ENCODE measurements at regions not wholly inside any gene's neighbourhood (a gene's known extent, or its start where the extent isn't known, plus 50 kb on each side); places are given as distances from the start of the nearest gene placed in this dataset.
"Not testable (repeated sequence)": the region's sequence is repeated elsewhere in the genome, so short reads cannot be mapped to it uniquely, and the experiment has no call there.

GRCh38 chr4:78660559-78660958 is 109.0 kb downstream of the ANXA3 start:
- H3K4me1 Mint-ChIP-seq (ENCODE audit: low read depth), result peaks cover 56% of the 10 kb centered on the region
- no peak overlapping the region for H3K4me3 Mint-ChIP-seq
- H3K27me3 Mint-ChIP-seq, result no peaks in the 10 kb centered on the region
- H3K9me3 Mint-ChIP-seq, result no peaks in the 10 kb centered on the region
- no peak for DNase-seq
- no peak overlapping the region for H3K27ac Mint-ChIP-seq
- no peaks in the 10 kb centered on the region for H3K36me3 Mint-ChIP-seq (ENCODE audit: low read depth)

GRCh38 chr4:78661086-78661690 is 109.6 kb downstream of the ANXA3 start:
- no peak overlapping the region for H3K4me3 Mint-ChIP-seq
- H3K27me3 Mint-ChIP-seq, result no peaks in the 10 kb centered on the region
- H3K27ac Mint-ChIP-seq, result no peak overlapping the region
- DNase-seq, result no peak
- H3K4me1 Mint-ChIP-seq (ENCODE audit: low read depth), result peaks cover 53% of the 10 kb centered on the region
- no peaks in the 10 kb centered on the region for H3K36me3 Mint-ChIP-seq (ENCODE audit: low read depth)
- H3K9me3 Mint-ChIP-seq, result no peaks in the 10 kb centered on the region

- DNase-seq, result no peak
- Mint-ChIP-seq H3K27me3 (no peaks in the 10 kb centered on the region), H3K4me3 (no peak overlapping the region), H3K9me3 (no peaks in the 10 kb centered on the region), H3K36me3 (ENCODE audit: low read depth) (no peaks in the 10 kb centered on the region), H3K4me1 (ENCODE audit: low read depth) (peaks cover 50% of the 10 kb centered on the region), H3K27ac (no peak overlapping the region)
These were observed 110.5 kb downstream of the ANXA3 start for GRCh38 chr4:78661921-78662521.

- H3K9me3 Mint-ChIP-seq, result no peaks in the 10 kb centered on the region
- no peaks in the 10 kb centered on the region for H3K36me3 Mint-ChIP-seq (ENCODE audit: low read depth)
- no peak overlapping the region for H3K4me3 Mint-ChIP-seq
- H3K27me3 Mint-ChIP-seq, result no peaks in the 10 kb centered on the region
- H3K27ac Mint-ChIP-seq, result no peak overlapping the region
- peaks cover 48% of the 10 kb centered on the region for H3K4me1 Mint-ChIP-seq (ENCODE audit: low read depth)
- no peak for DNase-seq
These were observed 111.1 kb downstream of the ANXA3 start for GRCh38 chr4:78662658-78663057.

GRCh38 chr4:78664296-78664695 is 111.9 kb upstream of the BMP2K start:
- H3K4me3 Mint-ChIP-seq; H3K27ac Mint-ChIP-seq; H3K9me3 Mint-ChIP-seq; H3K36me3 Mint-ChIP-seq (ENCODE audit: low read depth); DNase-seq; H3K27me3 Mint-ChIP-seq: not testable (repeated sequence)
- peaks cover 37% of the 10 kb centered on the region for H3K4me1 Mint-ChIP-seq (ENCODE audit: low read depth)

- no peaks in the 10 kb centered on the region for H3K36me3 Mint-ChIP-seq (ENCODE audit: low read depth)
- H3K27me3 Mint-ChIP-seq, result no peaks in the 10 kb centered on the region
- H3K4me3 Mint-ChIP-seq, result no peak overlapping the region
- H3K4me1 Mint-ChIP-seq (ENCODE audit: low read depth), result peaks cover 37% of the 10 kb centered on the region
- no peaks in the 10 kb centered on the region for H3K9me3 Mint-ChIP-seq
- no peak overlapping the region for H3K27ac Mint-ChIP-seq
- no peak for DNase-seq
These were observed 110.9 kb upstream of the BMP2K start for GRCh38 chr4:78665216-78665770.

GRCh38 chr4:78666830-78667258 is 109.3 kb upstream of the BMP2K start:
- Mint-ChIP-seq H3K27me3 (no peaks in the 10 kb centered on the region), H3K4me1 (ENCODE audit: low read depth) (peaks cover 29% of the 10 kb centered on the region), H3K9me3 (no peaks in the 10 kb centered on the region), H3K36me3 (ENCODE audit: low read depth) (no peaks in the 10 kb centered on the region), H3K4me3 (no peak overlapping the region), H3K27ac (no peak overlapping the region)
- DNase-seq, result no peak

GRCh38 chr4:78667325-78667724 is 108.8 kb upstream of the BMP2K start:
- Mint-ChIP-seq H3K4me3 (no peak overlapping the region), H3K9me3 (no peaks in the 10 kb centered on the region), H3K36me3 (ENCODE audit: low read depth) (no peaks in the 10 kb centered on the region), H3K27ac (no peak overlapping the region), H3K27me3 (no peaks in the 10 kb centered on the region), H3K4me1 (ENCODE audit: low read depth) (peaks cover 24% of the 10 kb centered on the region)
- DNase-seq, result no peak

- Mint-ChIP-seq H3K27me3 (no peaks in the 10 kb centered on the region), H3K36me3 (ENCODE audit: low read depth) (no peaks in the 10 kb centered on the region), H3K4me3 (no peak overlapping the region), H3K9me3 (no peaks in the 10 kb centered on the region), H3K4me1 (ENCODE audit: low read depth) (peaks cover 23% of the 10 kb centered on the region), H3K27ac (no peak overlapping the region)
- DNase-seq, result no peak
These were observed 108.4 kb upstream of the BMP2K start for GRCh38 chr4:78667764-78668163.

GRCh38 chr4:78669453-78669852 is 106.7 kb upstream of the BMP2K start:
- no peak overlapping the region for H3K27ac Mint-ChIP-seq
- H3K9me3 Mint-ChIP-seq, result no peaks in the 10 kb centered on the region
- H3K4me3 Mint-ChIP-seq, result no peak overlapping the region
- no peaks in the 10 kb centered on the region for H3K27me3 Mint-ChIP-seq
- H3K4me1 Mint-ChIP-seq (ENCODE audit: low read depth), result peaks cover 17% of the 10 kb centered on the region
- H3K36me3 Mint-ChIP-seq (ENCODE audit: low read depth), result no peaks in the 10 kb centered on the region
- DNase-seq, result no peak

- no peak for DNase-seq
These were observed 104.0 kb upstream of the BMP2K start for GRCh38 chr4:78671903-78672815.

GRCh38 chr4:78673337-78673736 is 102.8 kb upstream of the BMP2K start:
- H3K9me3 Mint-ChIP-seq, result no peaks in the 10 kb centered on the region
- no peak overlapping the region for H3K4me3 Mint-ChIP-seq
- H3K36me3 Mint-ChIP-seq (ENCODE audit: low read depth), result no peaks in the 10 kb centered on the region
- no peak for DNase-seq
- H3K4me1 Mint-ChIP-seq (ENCODE audit: low read depth), result no peaks in the 10 kb centered on the region
- H3K27me3 Mint-ChIP-seq, result no peaks in the 10 kb centered on the region
- H3K27ac Mint-ChIP-seq, result no peak overlapping the region

More at GRCh38 chr4:78671903-78672815, 104.0 kb upstream of the BMP2K start:
- H3K4me3 Mint-ChIP-seq, result no peak overlapping the region
- no peaks in the 10 kb centered on the region for H3K27me3 Mint-ChIP-seq
- no peaks in the 10 kb centered on the region for H3K9me3 Mint-ChIP-seq
- no peak overlapping the region for H3K27ac Mint-ChIP-seq
- no peaks in the 10 kb centered on the region for H3K36me3 Mint-ChIP-seq (ENCODE audit: low read depth)
- peaks cover 10% of the 10 kb centered on the region for H3K4me1 Mint-ChIP-seq (ENCODE audit: low read depth)

- Mint-ChIP-seq H3K4me3 (no peak overlapping the region), H3K27ac (no peak overlapping the region), H3K4me1 (ENCODE audit: low read depth) (no peaks in the 10 kb centered on the region), H3K36me3 (ENCODE audit: low read depth) (no peaks in the 10 kb centered on the region), H3K27me3 (no peaks in the 10 kb centered on the region), H3K9me3 (no peaks in the 10 kb centered on the region)
- DNase-seq, result no peak
These were observed 100.8 kb upstream of the BMP2K start for GRCh38 chr4:78675325-78675724.

- no peaks in the 10 kb centered on the region for H3K36me3 Mint-ChIP-seq (ENCODE audit: low read depth)
- H3K27me3 Mint-ChIP-seq, result no peaks in the 10 kb centered on the region
- no peak overlapping the region for H3K4me3 Mint-ChIP-seq
- no peaks in the 10 kb centered on the region for H3K4me1 Mint-ChIP-seq (ENCODE audit: low read depth)
- H3K27ac Mint-ChIP-seq, result no peak overlapping the region
- DNase-seq, result no peak
- H3K9me3 Mint-ChIP-seq, result no peaks in the 10 kb centered on the region
These were observed 94.1 kb upstream of the BMP2K start for GRCh38 chr4:78682070-78682469.

- no peak overlapping the region for H3K4me3 Mint-ChIP-seq
- no peaks in the 10 kb centered on the region for H3K4me1 Mint-ChIP-seq (ENCODE audit: low read depth)
- no peaks in the 10 kb centered on the region for H3K27me3 Mint-ChIP-seq
- H3K27ac Mint-ChIP-seq, result no peak overlapping the region
- DNase-seq, result no peak
- no peaks in the 10 kb centered on the region for H3K36me3 Mint-ChIP-seq (ENCODE audit: low read depth)
- no peaks in the 10 kb centered on the region for H3K9me3 Mint-ChIP-seq
These were observed 92.8 kb upstream of the BMP2K start for GRCh38 chr4:78683352-78683751.

Measured in activated T-cell treated with anti-CD3 and anti-CD28 coated beads, Interleukin-2, amount 50 U/mL, for 24 hours (primary cell).